ENCODE measurements at regions not wholly inside any gene's neighbourhood (a gene's known extent, or its start where the extent isn't known, plus 50 kb on each side); places are given as distances from the start of the nearest gene placed in this dataset.

DNA sequence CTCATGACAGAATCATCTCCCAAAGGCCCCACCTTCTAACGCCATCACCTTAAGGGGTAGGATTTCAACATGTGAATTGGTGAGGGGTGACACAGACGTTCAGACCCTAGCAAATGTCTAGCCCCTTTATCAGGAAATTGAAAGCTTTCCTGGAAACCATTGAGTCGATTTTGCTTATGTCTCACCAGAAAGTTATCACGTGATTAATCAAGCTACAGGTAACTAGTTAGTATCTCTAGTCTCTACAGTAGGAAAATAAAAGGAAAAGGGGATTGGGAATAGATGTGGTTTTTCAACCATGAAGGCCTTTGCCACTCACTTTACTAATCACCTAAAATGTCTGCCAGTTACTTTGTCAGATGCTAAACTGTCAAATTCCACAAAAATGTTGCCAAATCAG, 1133.0 kb downstream of the PDHA2 start:
- TF ChIP-seq, protein P1, sequence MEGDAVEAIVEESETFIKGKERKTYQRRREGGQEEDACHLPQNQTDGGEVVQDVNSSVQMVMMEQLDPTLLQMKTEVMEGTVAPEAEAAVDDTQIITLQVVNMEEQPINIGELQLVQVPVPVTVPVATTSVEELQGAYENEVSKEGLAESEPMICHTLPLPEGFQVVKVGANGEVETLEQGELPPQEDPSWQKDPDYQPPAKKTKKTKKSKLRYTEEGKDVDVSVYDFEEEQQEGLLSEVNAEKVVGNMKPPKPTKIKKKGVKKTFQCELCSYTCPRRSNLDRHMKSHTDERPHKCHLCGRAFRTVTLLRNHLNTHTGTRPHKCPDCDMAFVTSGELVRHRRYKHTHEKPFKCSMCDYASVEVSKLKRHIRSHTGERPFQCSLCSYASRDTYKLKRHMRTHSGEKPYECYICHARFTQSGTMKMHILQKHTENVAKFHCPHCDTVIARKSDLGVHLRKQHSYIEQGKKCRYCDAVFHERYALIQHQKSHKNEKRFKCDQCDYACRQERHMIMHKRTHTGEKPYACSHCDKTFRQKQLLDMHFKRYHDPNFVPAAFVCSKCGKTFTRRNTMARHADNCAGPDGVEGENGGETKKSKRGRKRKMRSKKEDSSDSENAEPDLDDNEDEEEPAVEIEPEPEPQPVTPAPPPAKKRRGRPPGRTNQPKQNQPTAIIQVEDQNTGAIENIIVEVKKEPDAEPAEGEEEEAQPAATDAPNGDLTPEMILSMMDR (IDR thresholded peaks at IDR 0.05; ENCODE audit: borderline replicate concordance, insufficient read depth, low read depth, low read length), result no peak

DNA sequence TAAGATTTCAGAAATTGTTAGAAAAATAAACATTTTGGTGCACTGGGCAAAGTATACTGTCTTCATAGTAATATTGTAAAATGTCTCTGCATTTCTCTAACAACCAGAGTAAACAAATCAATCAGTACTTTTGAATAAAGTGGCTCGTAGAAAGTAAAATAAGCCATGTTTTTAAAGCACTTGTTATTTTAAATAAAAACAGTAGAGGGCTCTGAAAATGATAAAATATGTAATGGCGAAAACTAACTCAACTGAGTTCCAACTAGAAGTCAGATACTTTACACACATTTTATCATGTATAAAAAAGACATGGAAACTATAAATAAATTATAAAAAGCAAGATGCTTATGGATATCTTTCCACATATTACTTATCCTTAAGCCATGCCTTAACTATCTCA, 1134.4 kb downstream of the PDHA2 start:
- H3K4me3 ChIP-seq (ENCODE audit: low read depth, low read length), result no peak overlapping the region
- TF ChIP-seq, protein P1 (IDR thresholded peaks at IDR 0.05; ENCODE audit: borderline replicate concordance, insufficient read depth, low read depth, low read length), result no peak

More for the DNA sequence above, 1133.0 kb downstream of the PDHA2 start:
- H3K4me3 ChIP-seq (ENCODE audit: low read depth, low read length), result no peak overlapping the region

- no peak overlapping the region for H3K4me3 ChIP-seq (ENCODE audit: low read depth, low read length)
- TF ChIP-seq, protein P1 (IDR thresholded peaks at IDR 0.05; ENCODE audit: borderline replicate concordance, insufficient read depth, low read depth, low read length), result no peak
These were observed 1143.9 kb downstream of the PDHA2 start for GRCh38 chr4:96983830-96984229.

GRCh38 chr4:96986816-96987215, 1146.9 kb downstream of the PDHA2 start:
- H3K4me3 ChIP-seq (ENCODE audit: low read depth, low read length), result no peak overlapping the region
- TF ChIP-seq, protein P1 (IDR thresholded peaks at IDR 0.05; ENCODE audit: borderline replicate concordance, insufficient read depth, low read depth, low read length), result no peak

- no peak overlapping the region for H3K4me3 ChIP-seq (ENCODE audit: low read depth, low read length)
- TF ChIP-seq, protein P1 (IDR thresholded peaks at IDR 0.05; ENCODE audit: borderline replicate concordance, insufficient read depth, low read depth, low read length), result no peak
These were observed 1151.2 kb downstream of the PDHA2 start for GRCh38 chr4:96991083-96991482.

- H3K4me3 ChIP-seq (ENCODE audit: low read depth, low read length), result no peak overlapping the region
- TF ChIP-seq, protein P1 (IDR thresholded peaks at IDR 0.05; ENCODE audit: borderline replicate concordance, insufficient read depth, low read depth, low read length), result no peak
These were observed 1150.8 kb downstream of the STPG2 start for GRCh38 chr4:96992443-96992842.

DNA sequence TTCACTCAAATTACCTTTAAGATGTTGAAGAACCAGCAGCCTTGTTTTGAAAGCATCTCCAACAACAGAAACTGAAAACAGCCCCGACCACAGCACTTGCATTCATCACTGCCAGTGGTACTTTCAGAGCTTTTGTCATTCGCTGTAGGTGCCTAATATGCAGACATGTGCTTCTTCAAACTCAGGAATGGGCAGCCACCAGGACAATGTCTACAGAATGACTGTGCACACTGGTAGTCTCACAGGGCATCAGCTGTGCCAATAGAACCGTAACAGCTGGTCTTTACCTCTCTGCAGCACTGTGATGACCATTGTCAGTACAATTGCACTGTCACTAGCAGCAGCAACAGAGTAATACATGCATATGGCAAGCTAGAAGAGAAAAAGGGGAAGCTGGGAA, 1149.7 kb downstream of the STPG2 start:
- H3K4me3 ChIP-seq (ENCODE audit: low read depth, low read length), result no peak overlapping the region

More for the DNA sequence above, 1149.7 kb downstream of the STPG2 start:
- TF ChIP-seq, protein P1 (IDR thresholded peaks at IDR 0.05; ENCODE audit: borderline replicate concordance, insufficient read depth, low read depth, low read length), result no peak
